ENCODE measurements at regions not wholly inside any gene's neighbourhood (a gene's known extent, or its start where the extent isn't known, plus 50 kb on each side); places are given as distances from the start of the nearest gene placed in this dataset.

- H3K9ac ChIP-seq (ENCODE audit: low read length), result no peak overlapping the region
- no peak overlapping the region for H3K27ac ChIP-seq (ENCODE audit: low read depth, low read length)
- H3K4me3 ChIP-seq (ENCODE audit: low read depth in 1 of 2, low read length in 2 of 2), result no peak overlapping the region
- H3K36me3 ChIP-seq (ENCODE audit: insufficient read depth, low read length), result no peaks in the 10 kb centered on the region
- no peaks in the 10 kb centered on the region for H3K9me3 ChIP-seq (ENCODE audit: low read length)
- H3K4me1 ChIP-seq (ENCODE audit: insufficient read depth, low read length), result no peaks in the 10 kb centered on the region
- H3K27me3 ChIP-seq (ENCODE audit: control insufficient read depth in 1 of 2, insufficient read depth in 2 of 2, low read length in 2 of 2), result no peaks in the 10 kb centered on the region
Observed at GRCh38 chr4:106869551-106869950, 166.6 kb downstream of the DKK2 start.

GRCh38 chr4:106868381-106869035 is 167.6 kb downstream of the DKK2 start:
- Histone ChIP-seq H3K9me3 (ENCODE audit: low read length) (no peaks in the 10 kb centered on the region), H3K27ac (ENCODE audit: low read depth, low read length) (no peak overlapping the region), H3K9ac (ENCODE audit: low read length) (no peak overlapping the region), H3K4me1 (ENCODE audit: insufficient read depth, low read length) (no peaks in the 10 kb centered on the region), H3K27me3 (ENCODE audit: control insufficient read depth in 1 of 2, insufficient read depth in 2 of 2, low read length in 2 of 2) (no peaks in the 10 kb centered on the region), H3K4me3 (ENCODE audit: low read depth in 1 of 2, low read length in 2 of 2) (no peak overlapping the region), H3K36me3 (ENCODE audit: insufficient read depth, low read length) (no peaks in the 10 kb centered on the region)

DNA sequence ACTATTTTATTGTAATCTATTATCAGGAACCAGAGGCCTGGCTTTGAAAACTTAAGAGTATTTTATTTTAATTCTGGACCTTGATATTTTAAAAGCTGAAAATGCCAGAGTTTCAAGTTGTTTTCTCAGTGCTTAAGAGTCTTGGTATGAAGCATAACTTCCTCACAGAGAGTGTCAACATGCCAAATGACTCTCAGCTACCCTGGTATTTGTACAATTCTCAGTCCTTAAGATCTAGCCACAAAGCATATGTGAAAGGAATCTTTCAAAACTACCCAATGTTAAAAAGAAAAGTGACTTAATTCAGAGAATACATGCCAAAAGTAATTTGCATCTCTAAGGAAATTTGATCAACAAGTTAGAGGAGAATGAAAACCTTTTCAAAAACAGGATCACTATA is 171.9 kb downstream of the DKK2 start:
- Histone ChIP-seq H3K4me3 (ENCODE audit: low read depth in 1 of 2, low read length in 2 of 2) (no peak overlapping the region), H3K27ac (ENCODE audit: low read depth, low read length) (no peak overlapping the region), H3K27me3 (ENCODE audit: control insufficient read depth in 1 of 2, insufficient read depth in 2 of 2, low read length in 2 of 2) (no peaks in the 10 kb centered on the region), H3K36me3 (ENCODE audit: insufficient read depth, low read length) (no peaks in the 10 kb centered on the region), H3K4me1 (ENCODE audit: insufficient read depth, low read length) (no peaks in the 10 kb centered on the region), H3K9me3 (ENCODE audit: low read length) (no peaks in the 10 kb centered on the region), H3K9ac (ENCODE audit: low read length) (no peak overlapping the region)

- H3K4me3 ChIP-seq (ENCODE audit: low read depth in 1 of 2, low read length in 2 of 2), result no peak overlapping the region
- no peak overlapping the region for H3K9ac ChIP-seq (ENCODE audit: low read length)
- H3K27ac ChIP-seq (ENCODE audit: low read depth, low read length), result no peak overlapping the region
- H3K27me3 ChIP-seq (ENCODE audit: control insufficient read depth in 1 of 2, insufficient read depth in 2 of 2, low read length in 2 of 2), result no peaks in the 10 kb centered on the region
- H3K36me3 ChIP-seq (ENCODE audit: insufficient read depth, low read length), result no peaks in the 10 kb centered on the region
- no peaks in the 10 kb centered on the region for H3K4me1 ChIP-seq (ENCODE audit: insufficient read depth, low read length)
- H3K9me3 ChIP-seq (ENCODE audit: low read length), result no peaks in the 10 kb centered on the region
Observed at GRCh38 chr4:106854569-106855351, 181.4 kb downstream of the DKK2 start.

DNA sequence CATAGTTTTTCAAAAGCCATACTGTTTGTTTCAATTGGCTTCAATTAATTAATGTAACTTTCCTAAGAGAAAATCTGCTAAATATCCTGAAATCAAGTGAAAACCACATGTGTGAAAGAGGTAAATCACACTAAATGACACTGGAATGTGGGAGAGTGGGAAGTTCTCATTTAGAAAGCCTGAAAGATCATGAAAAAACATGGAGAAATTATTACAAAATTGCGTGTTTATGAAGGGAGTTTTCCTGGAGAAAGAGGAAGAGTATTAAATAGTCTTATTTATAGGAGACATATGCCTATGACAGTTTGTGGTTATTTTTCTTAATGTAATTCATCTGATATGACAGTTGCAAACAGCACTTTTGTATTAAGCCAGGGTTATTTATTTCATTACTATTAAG is 183.7 kb downstream of the DKK2 start:
- Histone ChIP-seq H3K27me3 (ENCODE audit: control insufficient read depth in 1 of 2, insufficient read depth in 2 of 2, low read length in 2 of 2) (no peaks in the 10 kb centered on the region), H3K4me1 (ENCODE audit: insufficient read depth, low read length) (no peaks in the 10 kb centered on the region), H3K9me3 (ENCODE audit: low read length) (no peaks in the 10 kb centered on the region), H3K9ac (ENCODE audit: low read length) (no peak overlapping the region), H3K4me3 (ENCODE audit: low read depth in 1 of 2, low read length in 2 of 2) (no peak overlapping the region), H3K27ac (ENCODE audit: low read depth, low read length) (no peak overlapping the region), H3K36me3 (ENCODE audit: insufficient read depth, low read length) (no peaks in the 10 kb centered on the region)

DNA sequence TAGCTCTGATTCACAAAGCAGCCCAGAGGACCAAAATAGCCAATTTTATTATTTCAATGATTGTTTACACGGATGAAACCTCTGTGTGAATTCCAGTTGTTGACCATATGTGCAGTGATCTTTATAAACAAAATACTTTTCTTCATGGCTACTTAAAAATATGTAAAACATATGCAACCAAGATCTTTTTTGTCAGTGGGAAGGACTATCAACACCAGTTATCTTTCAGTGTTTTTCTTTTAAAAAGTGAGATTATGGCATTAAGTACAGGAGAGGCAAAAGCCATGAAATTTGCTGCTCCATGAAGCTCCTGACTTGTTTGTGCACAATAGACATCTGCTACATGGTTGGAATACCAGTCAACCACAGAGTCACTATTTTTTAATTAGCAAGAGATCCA is 184.4 kb downstream of the DKK2 start:
- H3K9me3 ChIP-seq (ENCODE audit: low read length), result no peaks in the 10 kb centered on the region
- no peak overlapping the region for H3K4me3 ChIP-seq (ENCODE audit: low read depth in 1 of 2, low read length in 2 of 2)
- H3K27ac ChIP-seq (ENCODE audit: low read depth, low read length), result no peak overlapping the region
- H3K27me3 ChIP-seq (ENCODE audit: control insufficient read depth in 1 of 2, insufficient read depth in 2 of 2, low read length in 2 of 2), result no peaks in the 10 kb centered on the region
- H3K4me1 ChIP-seq (ENCODE audit: insufficient read depth, low read length), result no peaks in the 10 kb centered on the region
- H3K9ac ChIP-seq (ENCODE audit: low read length), result no peak overlapping the region
- H3K36me3 ChIP-seq (ENCODE audit: insufficient read depth, low read length), result no peaks in the 10 kb centered on the region

GRCh38 chr4:106850691-106851090 is 185.4 kb downstream of the DKK2 start:
- no peak overlapping the region for H3K27ac ChIP-seq (ENCODE audit: low read depth, low read length)

DNA sequence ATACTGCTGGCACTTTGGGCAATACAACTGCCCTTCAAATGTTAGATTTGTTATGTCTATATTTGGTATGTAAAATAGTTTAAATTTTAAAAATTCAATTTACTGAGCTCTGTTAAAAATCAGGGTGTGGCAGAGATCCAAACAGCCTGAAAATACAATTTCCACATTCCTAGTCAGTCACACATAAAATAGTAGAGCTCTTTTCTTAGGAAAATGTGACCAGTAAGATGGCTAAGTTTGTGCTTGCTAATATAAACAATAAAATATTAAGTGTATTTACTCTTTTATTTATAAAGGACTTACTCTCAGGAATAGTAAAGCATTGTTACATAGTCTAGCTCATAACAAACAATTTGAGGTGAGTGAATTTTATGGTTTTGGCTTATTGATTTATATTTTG is 200.2 kb downstream of the DKK2 start:
- Histone ChIP-seq H3K9ac (ENCODE audit: low read length) (no peak overlapping the region), H3K27ac (ENCODE audit: low read depth, low read length) (no peak overlapping the region), H3K36me3 (ENCODE audit: insufficient read depth, low read length) (no peaks in the 10 kb centered on the region), H3K9me3 (ENCODE audit: low read length) (peaks cover 3% of the 10 kb centered on the region), H3K4me3 (ENCODE audit: low read depth in 1 of 2, low read length in 2 of 2) (no peak overlapping the region), H3K27me3 (ENCODE audit: control insufficient read depth in 1 of 2, insufficient read depth in 2 of 2, low read length in 2 of 2) (no peaks in the 10 kb centered on the region), H3K4me1 (ENCODE audit: insufficient read depth, low read length) (no peaks in the 10 kb centered on the region)

More at GRCh38 chr4:106850691-106851090, 185.4 kb downstream of the DKK2 start:
- H3K4me3 ChIP-seq (ENCODE audit: low read depth in 1 of 2, low read length in 2 of 2), result no peak overlapping the region
- H3K27me3 ChIP-seq (ENCODE audit: control insufficient read depth in 1 of 2, insufficient read depth in 2 of 2, low read length in 2 of 2), result no peaks in the 10 kb centered on the region
- H3K9me3 ChIP-seq (ENCODE audit: low read length), result no peaks in the 10 kb centered on the region
- no peaks in the 10 kb centered on the region for H3K4me1 ChIP-seq (ENCODE audit: insufficient read depth, low read length)
- no peaks in the 10 kb centered on the region for H3K36me3 ChIP-seq (ENCODE audit: insufficient read depth, low read length)
- no peak overlapping the region for H3K9ac ChIP-seq (ENCODE audit: low read length)

DNA sequence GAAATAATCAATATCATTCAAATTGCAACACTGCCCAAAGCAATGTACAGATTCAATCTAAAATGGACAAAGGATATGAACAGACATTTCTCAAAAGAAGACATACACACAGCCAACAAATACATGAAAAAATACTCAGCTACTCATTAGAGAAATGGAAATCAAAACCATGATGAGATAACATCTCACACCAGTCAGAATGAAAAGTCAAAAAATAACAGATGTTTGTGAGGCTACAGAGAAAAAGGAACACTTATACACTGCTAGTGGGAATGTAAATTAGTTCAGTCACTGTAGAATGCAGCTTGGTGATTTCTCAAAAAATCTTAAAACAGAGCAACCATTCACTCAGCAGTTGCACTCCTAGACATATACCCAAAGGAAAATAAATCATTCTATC is 205.2 kb downstream of the DKK2 start:
- Histone ChIP-seq H3K4me1 (ENCODE audit: insufficient read depth, low read length) (no peaks in the 10 kb centered on the region), H3K36me3 (ENCODE audit: insufficient read depth, low read length) (no peaks in the 10 kb centered on the region), H3K9ac (ENCODE audit: low read length) (no peak overlapping the region), H3K9me3 (ENCODE audit: low read length) (no peaks in the 10 kb centered on the region), H3K27me3 (ENCODE audit: control insufficient read depth in 1 of 2, insufficient read depth in 2 of 2, low read length in 2 of 2) (no peaks in the 10 kb centered on the region), H3K27ac (ENCODE audit: low read depth, low read length) (no peak overlapping the region), H3K4me3 (ENCODE audit: low read depth in 1 of 2, low read length in 2 of 2) (no peak overlapping the region)

DNA sequence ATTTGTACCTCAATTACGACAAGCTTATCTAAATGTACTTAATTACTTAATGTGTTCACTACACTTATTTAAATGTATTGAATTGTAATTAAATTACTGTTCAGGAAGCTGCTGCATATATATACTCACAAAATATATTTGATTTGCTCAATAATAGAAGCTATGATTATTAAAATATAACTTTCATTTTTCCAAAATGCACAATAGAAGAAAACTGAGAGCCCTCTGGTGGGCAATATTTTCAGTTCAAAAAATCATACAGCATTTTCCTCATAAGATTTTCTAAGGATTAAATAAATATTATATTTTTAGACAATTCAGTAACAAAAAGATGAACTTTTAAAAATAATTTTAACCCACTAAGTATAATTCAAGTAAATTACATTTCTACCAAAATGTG is 217.3 kb downstream of the DKK2 start:
- H3K36me3 ChIP-seq (ENCODE audit: insufficient read depth, low read length), result no peaks in the 10 kb centered on the region
- no peak overlapping the region for H3K27ac ChIP-seq (ENCODE audit: low read depth, low read length)
- no peaks in the 10 kb centered on the region for H3K27me3 ChIP-seq (ENCODE audit: control insufficient read depth in 1 of 2, insufficient read depth in 2 of 2, low read length in 2 of 2)
- no peaks in the 10 kb centered on the region for H3K4me1 ChIP-seq (ENCODE audit: insufficient read depth, low read length)
- no peak overlapping the region for H3K9ac ChIP-seq (ENCODE audit: low read length)
- no peak overlapping the region for H3K4me3 ChIP-seq (ENCODE audit: low read depth in 1 of 2, low read length in 2 of 2)
- H3K9me3 ChIP-seq (ENCODE audit: low read length), result no peaks in the 10 kb centered on the region

DNA sequence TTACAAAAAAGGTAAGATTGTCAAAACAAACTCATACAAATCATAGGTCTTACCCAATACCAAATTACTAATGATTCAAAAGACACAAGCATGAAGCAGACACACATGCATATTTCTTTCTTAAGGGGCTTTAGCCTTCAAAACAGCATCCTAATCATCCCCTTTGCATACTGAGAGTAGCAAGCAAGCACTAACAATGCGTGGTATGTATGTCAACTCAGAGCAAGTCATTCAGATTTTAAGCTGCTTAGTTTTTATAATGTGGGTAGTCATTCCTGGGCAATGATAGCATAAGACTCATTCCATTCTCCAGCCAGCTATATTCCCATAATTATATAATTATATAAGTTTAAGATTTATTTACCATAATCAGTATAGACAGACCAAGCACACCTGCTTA is 219.6 kb downstream of the DKK2 start:
- no peaks in the 10 kb centered on the region for H3K9me3 ChIP-seq (ENCODE audit: low read length)
- H3K27ac ChIP-seq (ENCODE audit: low read depth, low read length), result no peak overlapping the region
- no peaks in the 10 kb centered on the region for H3K27me3 ChIP-seq (ENCODE audit: control insufficient read depth in 1 of 2, insufficient read depth in 2 of 2, low read length in 2 of 2)
- H3K4me3 ChIP-seq (ENCODE audit: low read depth in 1 of 2, low read length in 2 of 2), result no peak overlapping the region
- no peaks in the 10 kb centered on the region for H3K36me3 ChIP-seq (ENCODE audit: insufficient read depth, low read length)
- no peaks in the 10 kb centered on the region for H3K4me1 ChIP-seq (ENCODE audit: insufficient read depth, low read length)
- H3K9ac ChIP-seq (ENCODE audit: low read length), result no peak overlapping the region

GRCh38 chr4:106810122-106810521 is 226.0 kb downstream of the DKK2 start:
- H3K27me3 ChIP-seq (ENCODE audit: control insufficient read depth in 1 of 2, insufficient read depth in 2 of 2, low read length in 2 of 2), result no peaks in the 10 kb centered on the region
- H3K9me3 ChIP-seq (ENCODE audit: low read length), result no peaks in the 10 kb centered on the region

More at GRCh38 chr4:106810122-106810521, 226.0 kb downstream of the DKK2 start:
- Histone ChIP-seq H3K36me3 (ENCODE audit: insufficient read depth, low read length) (no peaks in the 10 kb centered on the region), H3K27ac (ENCODE audit: low read depth, low read length) (no peak overlapping the region), H3K9ac (ENCODE audit: low read length) (no peak overlapping the region), H3K4me1 (ENCODE audit: insufficient read depth, low read length) (no peaks in the 10 kb centered on the region), H3K4me3 (ENCODE audit: low read depth in 1 of 2, low read length in 2 of 2) (no peak overlapping the region)

All from muscle layer of colon (tissue), 2 donors.